ENCODE measurements at regions not wholly inside any gene's neighbourhood (a gene's known extent, or its start where the extent isn't known, plus 50 kb on each side); places are given as distances from the start of the nearest gene placed in this dataset.

- DNase-seq = no peak
These were observed 329.5 kb downstream of the DEPDC1B start for GRCh38 chr5:60370508-60370907.

- no peak for DNase-seq
These were observed 330.6 kb downstream of the DEPDC1B start for GRCh38 chr5:60369391-60369790.

- no peak for DNase-seq
These were observed 331.9 kb downstream of the DEPDC1B start for GRCh38 chr5:60368100-60368499.

- DNase-seq = no peak
These were observed 333.5 kb downstream of the DEPDC1B start for GRCh38 chr5:60366489-60366888.

- DNase-seq = no peak
These were observed 335.0 kb downstream of the DEPDC1B start for GRCh38 chr5:60365001-60365400.

- no peak for DNase-seq
These were observed 337.8 kb downstream of the DEPDC1B start for GRCh38 chr5:60362158-60362557.

- DNase-seq = no peak
These were observed 339.6 kb downstream of the DEPDC1B start for GRCh38 chr5:60360355-60360754.

- DNase-seq = no peak
These were observed 342.7 kb downstream of the DEPDC1B start for GRCh38 chr5:60357302-60357701.

- DNase-seq = no peak
These were observed 343.2 kb downstream of the DEPDC1B start for GRCh38 chr5:60356745-60357144.

GRCh38 chr5:60355181-60355580 lies 344.8 kb downstream of the DEPDC1B start:
- no peak for DNase-seq

- no peak for DNase-seq
These were observed 345.7 kb downstream of the DEPDC1B start for GRCh38 chr5:60354311-60354710.

GRCh38 chr5:60352992-60353599 lies 346.9 kb downstream of the DEPDC1B start:
- DNase-seq = no peak

GRCh38 chr5:60350794-60351193 lies 349.2 kb downstream of the DEPDC1B start:
- DNase-seq = no peak

- DNase-seq = no peak
These were observed 350.0 kb downstream of the DEPDC1B start for GRCh38 chr5:60349891-60350415.

GRCh38 chr5:60346393-60346792 lies 353.6 kb downstream of the DEPDC1B start:
- DNase-seq = no peak

GRCh38 chr5:60343102-60343501 lies 356.9 kb downstream of the DEPDC1B start:
- DNase-seq = no peak

GRCh38 chr5:60340965-60341471 lies 358.9 kb downstream of the DEPDC1B start:
- DNase-seq = no peak

- DNase-seq = no peak
These were observed 359.6 kb downstream of the DEPDC1B start for GRCh38 chr5:60340326-60340725.

GRCh38 chr5:60339691-60340201 lies 360.2 kb downstream of the DEPDC1B start:
- DNase-seq = no peak

- DNase-seq = no peak
These were observed 361.1 kb downstream of the DEPDC1B start for GRCh38 chr5:60338846-60339245.

- DNase-seq = no peak
These were observed 363.5 kb downstream of the DEPDC1B start for GRCh38 chr5:60336491-60336890.

- no peak for DNase-seq
These were observed 364.1 kb downstream of the DEPDC1B start for GRCh38 chr5:60335913-60336312.

- DNase-seq = no peak
These were observed 365.7 kb downstream of the DEPDC1B start for GRCh38 chr5:60334281-60334713.

- no peak for DNase-seq
These were observed 366.9 kb downstream of the DEPDC1B start for GRCh38 chr5:60333005-60333571.
